Neural cell (in vitro differentiated cells): ENCODE measurements at regions not wholly inside any gene's neighbourhood (a gene's known extent, or its start where the extent isn't known, plus 50 kb on each side); places are given as distances from the start of the nearest gene placed in this dataset.

Source experiments
- H2AFZ ChIP-seq: fragments of 200-600, 300-800 bp; sonication (generic), shearing (Covaris generic); 2 replicates; pipeline ENCODE4 v1.6.0; 2014; ENCODE audit warnings: low read depth, mild to moderate bottlenecking, antibody characterized with exemption, low read length, moderate library complexity
- H3F3A ChIP-seq: fragments of 200-600 bp; shearing (Covaris generic); 2 replicates; pipeline ENCODE4 v1.6.1; 2016; ENCODE audit warnings: mild to moderate bottlenecking, moderate library complexity, mixed read lengths, antibody characterized with exemption, low read length; ENCODE audit not compliant: insufficient read depth, poor library complexity, severe bottlenecking
- H3K27ac ChIP-seq: fragments of 200-600, 300-800 bp; sonication (generic), shearing (Covaris generic); 2 replicates; pipeline ENCODE4 v1.5.1; 2014; ENCODE audit warnings: mild to moderate bottlenecking, low read length, moderate library complexity
- H3K27me3 ChIP-seq: fragments of 300-800, 200-600 bp; sonication (generic), shearing (Covaris generic); 2 replicates; pipeline ENCODE4 v1.6.0; 2014; ENCODE audit warnings: mild to moderate bottlenecking, low read depth, low read length, moderate library complexity; ENCODE audit not compliant: insufficient read depth
- H3K36me3 ChIP-seq: fragments of 300-800, 200-600 bp; sonication (generic), shearing (Covaris generic); 2 replicates; pipeline ENCODE4 v1.5.1; 2014; ENCODE audit warnings: mild to moderate bottlenecking, antibody characterized with exemption, low read length, moderate library complexity; ENCODE audit not compliant: insufficient read depth
- H3K4me2 ChIP-seq: fragments of 300-800, 200-600 bp; sonication (generic), shearing (Covaris generic); 2 replicates; pipeline ENCODE4 v1.6.0; 2014; ENCODE audit warnings: mild to moderate bottlenecking, low read length
- H3K4me3 ChIP-seq: fragments of 300-800, 200-600 bp; sonication (generic), shearing (Covaris generic); 2 replicates; pipeline ENCODE4 v1.5.1; 2014; ENCODE audit warnings: mild to moderate bottlenecking, low read length, moderate library complexity
- H3K79me2 ChIP-seq: fragments of 200-600 bp; shearing (Covaris generic); replicated peaks from 2 replicates; pipeline ENCODE4 v1.6.0; 2014; ENCODE audit warnings: mild to moderate bottlenecking, low read length, moderate library complexity; ENCODE audit not compliant: insufficient read depth
- H3K9ac ChIP-seq: fragments of 300-800, 200-600 bp; sonication (generic), shearing (Covaris generic); 2 replicates; pipeline ENCODE4 v1.6.1; 2016; ENCODE audit warnings: mild to moderate bottlenecking, low read length, mixed read lengths
- H3K9me2 ChIP-seq: fragments of 200-600 bp; shearing (Covaris generic); 2 replicates; pipeline ENCODE4 v1.6.1; 2016; ENCODE audit warnings: mild to moderate bottlenecking, low read length, mixed read lengths; ENCODE audit not compliant: insufficient read depth
- H3K9me3 ChIP-seq: fragments of 200-600, 300-800 bp; sonication (generic), shearing (Covaris generic); 2 replicates; pipeline ENCODE4 v1.6.1; 2016; ENCODE audit warnings: mild to moderate bottlenecking, mixed run types, low read length, moderate library complexity, mixed read lengths
- H4K20me1 ChIP-seq: fragments of 200-600 bp; shearing (Covaris generic); 2 replicates; pipeline ENCODE4 v1.6.1; 2016; ENCODE audit warnings: mild to moderate bottlenecking, mixed run types; ENCODE audit not compliant: insufficient read depth
- CTCF ChIP-seq: fragments of 450-650 bp; IDR thresholded peaks from 2 replicates; pipeline ENCODE4 v1.5.1; 2014; ENCODE audit warnings: antibody characterized with exemption, mild to moderate bottlenecking, moderate library complexity; ENCODE audit not compliant: poor library complexity, severe bottlenecking
- EP300 ChIP-seq: fragments of 450-650 bp; conservative IDR thresholded peaks from 2 replicates; pipeline ENCODE4 v1.6.1; 2014; ENCODE audit warnings: antibody characterized with exemption, mild to moderate bottlenecking, moderate library complexity; ENCODE audit not compliant: poor library complexity, severe bottlenecking
- EZH2 ChIP-seq: fragments of 200-600, 300-800 bp; shearing (Covaris generic), sonication (generic); IDR thresholded peaks from 2 replicates; pipeline ENCODE4 v1.6.1; 2014; ENCODE audit warnings: antibody characterized with exemption, low read length, borderline replicate concordance, mild to moderate bottlenecking; ENCODE audit not compliant: insufficient read depth, poor library complexity, severe bottlenecking
- MXI1 ChIP-seq: fragments of 450-650 bp; conservative IDR thresholded peaks from 2 replicates; pipeline ENCODE4 v1.6.1; 2014; ENCODE audit warnings: antibody characterized with exemption, mild to moderate bottlenecking; ENCODE audit not compliant: poor library complexity, severe bottlenecking
- POLR2AphosphoS5 ChIP-seq: IDR thresholded peaks from 2 replicates; pipeline ENCODE4 v1.6.1; 2012
- RAD21 ChIP-seq: fragments of 450-650 bp; conservative IDR thresholded peaks from 2 replicates; pipeline ENCODE4 v1.6.1; 2014; ENCODE audit warnings: antibody characterized with exemption, mild to moderate bottlenecking, moderate library complexity
- REST ChIP-seq: IDR thresholded peaks from 2 replicates; pipeline ENCODE4 v1.6.1; 2012; ENCODE audit warnings: borderline replicate concordance
- SMC3 ChIP-seq: fragments of 450-650 bp; conservative IDR thresholded peaks from 2 replicates; pipeline ENCODE4 v1.6.1; 2014; ENCODE audit warnings: antibody characterized with exemption, mild to moderate bottlenecking, moderate library complexity; ENCODE audit not compliant: poor library complexity
- TAF1 ChIP-seq: IDR thresholded peaks from 2 replicates; pipeline ENCODE4 v1.6.1; 2012; ENCODE audit warnings: low read depth

GRCh38 chr14:38862366-38862765 lies 240.7 kb downstream of the SEC23A start:
- no peak for TF ChIP-seq EP300
- TF ChIP-seq TAF1 = no peak
- no peak for TF ChIP-seq SMC3
- TF ChIP-seq CTCF = no peak
- no peak for TF ChIP-seq EZH2
- TF ChIP-seq REST = no peak
- TF ChIP-seq RAD21 = no peak
- TF ChIP-seq MXI1 = no peak
- TF ChIP-seq POLR2AphosphoS5 = no peak
- Histone ChIP-seq H2AFZ (no peak overlapping the region), H3K79me2 (no peaks in the 10 kb centered on the region), H4K20me1 (no peaks in the 10 kb centered on the region), H3K4me3 (no peak overlapping the region), H3K36me3 (no peaks in the 10 kb centered on the region), H3K9me3 (peaks cover 8% of the 10 kb centered on the region), H3K4me2 (no peak overlapping the region), H3F3A (no peaks in the 10 kb centered on the region), H3K27ac (no peak overlapping the region), H3K9ac (no peak overlapping the region), H3K9me2 (no peaks in the 10 kb centered on the region), H3K27me3 (no peaks in the 10 kb centered on the region)

GRCh38 chr14:38860530-38860929 lies 242.5 kb downstream of the SEC23A start:
- no peaks in the 10 kb centered on the region for H3K36me3 ChIP-seq
- H3F3A ChIP-seq = no peaks in the 10 kb centered on the region
- no peaks in the 10 kb centered on the region for H4K20me1 ChIP-seq
- H2AFZ ChIP-seq = no peak overlapping the region
- H3K4me2 ChIP-seq = no peak overlapping the region
- no peak overlapping the region for H3K4me3 ChIP-seq
- no peak overlapping the region for H3K9ac ChIP-seq
- no peaks in the 10 kb centered on the region for H3K9me2 ChIP-seq
- H3K79me2 ChIP-seq = no peaks in the 10 kb centered on the region
- H3K27ac ChIP-seq = no peak overlapping the region
- H3K27me3 ChIP-seq = no peaks in the 10 kb centered on the region
- H3K9me3 ChIP-seq = peaks cover 8% of the 10 kb centered on the region
- no peak for TF ChIP-seq SMC3
- no peak for TF ChIP-seq TAF1
- no peak for TF ChIP-seq EZH2
- no peak for TF ChIP-seq REST
- no peak for TF ChIP-seq CTCF
- TF ChIP-seq MXI1 = no peak
- no peak for TF ChIP-seq POLR2AphosphoS5
- TF ChIP-seq RAD21 = no peak
- TF ChIP-seq EP300 = no peak
